ENCODE measurements at regions not wholly inside any gene's neighbourhood (a gene's known extent, or its start where the extent isn't known, plus 50 kb on each side); places are given as distances from the start of the nearest gene placed in this dataset.

DNA sequence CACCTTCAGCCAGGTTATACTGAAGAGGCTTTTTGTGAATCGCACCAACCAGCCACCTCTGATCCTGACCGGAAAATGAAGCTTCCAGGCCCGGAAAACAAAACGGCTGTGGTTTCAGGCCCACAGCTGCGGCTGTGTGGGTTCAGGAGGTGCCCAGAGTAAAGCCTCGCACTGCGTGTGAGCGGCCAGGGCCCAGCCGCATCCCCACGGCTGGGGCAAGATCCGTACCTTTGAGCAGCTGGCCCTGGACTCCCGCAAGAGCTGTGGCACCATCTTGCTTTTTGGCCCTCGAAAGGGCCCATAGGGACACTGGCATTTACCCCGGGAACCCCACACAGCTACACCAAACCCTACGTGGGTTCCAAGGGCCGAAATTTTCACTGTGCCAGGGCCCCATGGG, 63.0 kb downstream of the GLUL start:
- no peaks in the 10 kb centered on the region for H3K36me3 ChIP-seq (ENCODE audit: control insufficient read depth in 1 of 2, insufficient read depth in 2 of 2, low read length in 2 of 2)
- no peak for DNase-seq (ENCODE audit: low read depth, low spot score)
- H3K4me1 ChIP-seq (ENCODE audit: control insufficient read depth in 1 of 2, insufficient read depth in 2 of 2, low read length in 2 of 2): no peaks in the 10 kb centered on the region
- no peak overlapping the region for H3K9ac ChIP-seq (ENCODE audit: low read length)
- H3K4me3 ChIP-seq (replicated peaks in 1 of 2; ENCODE audit: low read depth in 1 of 2, low read length in 2 of 2): no peak overlapping the region
- RAD21 ChIA-PET (ENCODE audit: low non-redundant PET in 1 of 2, low total read pairs in 2 of 2, uncharacterized antibody in 2 of 2, unreplicated experiment in 2 of 2): no interaction called here
- CTCF ChIA-PET: no interaction called here
- no peaks in the 10 kb centered on the region for H3K9me2 ChIP-seq (ENCODE audit: insufficient read depth)
- ATAC-seq: no peak
- H3K27ac ChIP-seq (ENCODE audit: low read depth, low read length): no peak overlapping the region
- no peaks in the 10 kb centered on the region for H3K79me2 ChIP-seq (ENCODE audit: insufficient read depth, low read length)
- no peaks in the 10 kb centered on the region for H3K27me3 ChIP-seq (ENCODE audit: insufficient read depth, low read length)
- H4K20me1 ChIP-seq (ENCODE audit: insufficient read depth): no peaks in the 10 kb centered on the region
- POLR2A ChIA-PET: no interaction called here
- no peaks in the 10 kb centered on the region for H3K9me3 ChIP-seq (ENCODE audit: control insufficient read depth in 1 of 2, insufficient read depth in 1 of 2, low read depth in 1 of 2, low read length in 2 of 2)
- no TSS peak for BruUV-seq (replicated peaks)
- H2AFZ ChIP-seq (ENCODE audit: low read depth, low read length, poor library complexity, severe bottlenecking): no peak overlapping the region
- intact Hi-C loops (cut with micrococcal nuclease): no loop called here
- H3K4me2 ChIP-seq (ENCODE audit: low read length): no peak overlapping the region
- no peak for TF ChIP-seq ZFX (IDR thresholded peaks at IDR 0.05)
- TF ChIP-seq MAX (IDR thresholded peaks at IDR 0.05): no peak
- TF ChIP-seq POLR2AphosphoS5 (IDR thresholded peaks at IDR 0.05; ENCODE audit: low read depth, low read length): no peak
- no peak for TF ChIP-seq EZH2 (IDR thresholded peaks at IDR 0.05)
- TF ChIP-seq SRF (IDR thresholded peaks at IDR 0.05; ENCODE audit: low read depth): no peak
- TF ChIP-seq ZNF274 (IDR thresholded peaks at IDR 0.05; ENCODE audit: low read depth, low read length): no peak
- TF ChIP-seq EGR1 (IDR thresholded peaks at IDR 0.05; ENCODE audit: low read depth): no peak
- TF ChIP-seq CBX3 (IDR thresholded peaks at IDR 0.05; ENCODE audit: low read depth): no peak
- TF ChIP-seq TCF7L2 (IDR thresholded peaks at IDR 0.05; ENCODE audit: borderline replicate concordance, extremely low read depth, insufficient read depth, insufficient read length): no peak

GRCh38 chr1:182325339-182325738, 66.3 kb downstream of the GLUL start:
- CTCF ChIA-PET: no interaction called here
- intact Hi-C loops (cut with micrococcal nuclease): no loop called here
- TF ChIP-seq SP1 (IDR thresholded peaks at IDR 0.05; ENCODE audit: low read depth) (no peak), JUND (IDR thresholded peaks at IDR 0.05) (no peak), EGR1 (IDR thresholded peaks at IDR 0.05; ENCODE audit: low read depth) (no peak), SIN3A (IDR thresholded peaks at IDR 0.05; ENCODE audit: low read depth) (no peak), FOSL1 (IDR thresholded peaks at IDR 0.05; ENCODE audit: low read depth) (no peak), POLR2A (IDR thresholded peaks at IDR 0.05; ENCODE audit: borderline replicate concordance, extremely low read depth, insufficient read depth, insufficient read length) (no peak), TCF7L2 (IDR thresholded peaks at IDR 0.05; ENCODE audit: borderline replicate concordance, extremely low read depth, insufficient read depth, insufficient read length) (no peak), ELF1 (IDR thresholded peaks at IDR 0.05; ENCODE audit: borderline replicate concordance, low read depth) (no peak), EZH2phosphoT487 (IDR thresholded peaks at IDR 0.05; ENCODE audit: borderline replicate concordance) (no peak), CEBPB (IDR thresholded peaks at IDR 0.05; ENCODE audit: low read depth) (no peak), ZBTB33 (IDR thresholded peaks at IDR 0.05; ENCODE audit: extremely low read depth, insufficient replicate concordance, low read length) (no peak), CTCF (IDR thresholded peaks at IDR 0.05 in 2 of 3, conservative IDR thresholded peaks at IDR 0.05 in 1 of 3; ENCODE audit: borderline replicate concordance in 1 of 3, insufficient read depth in 1 of 3, low read depth in 2 of 3, low read length in 2 of 3) (no peak), RAD21 (IDR thresholded peaks at IDR 0.05; ENCODE audit: low read depth) (no peak)
- TF ChIP-seq, protein P1, sequence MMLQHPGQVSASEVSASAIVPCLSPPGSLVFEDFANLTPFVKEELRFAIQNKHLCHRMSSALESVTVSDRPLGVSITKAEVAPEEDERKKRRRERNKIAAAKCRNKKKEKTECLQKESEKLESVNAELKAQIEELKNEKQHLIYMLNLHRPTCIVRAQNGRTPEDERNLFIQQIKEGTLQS (IDR thresholded peaks at IDR 0.05): no peak

More at GRCh38 chr1:182325339-182325738, 66.3 kb downstream of the GLUL start:
- H3K79me2 ChIP-seq (ENCODE audit: insufficient read depth, low read length): no peaks in the 10 kb centered on the region
- H3K9ac ChIP-seq (ENCODE audit: low read length): no peak overlapping the region
- BruUV-seq (replicated peaks): no TSS peak
- no peak overlapping the region for H3K4me2 ChIP-seq (ENCODE audit: low read length)
- no peak for DNase-seq (ENCODE audit: low read depth, low spot score)
- no peaks in the 10 kb centered on the region for H3K9me3 ChIP-seq (ENCODE audit: control insufficient read depth in 1 of 2, insufficient read depth in 1 of 2, low read depth in 1 of 2, low read length in 2 of 2)
- no peak overlapping the region for H2AFZ ChIP-seq (ENCODE audit: low read depth, low read length, poor library complexity, severe bottlenecking)
- no peaks in the 10 kb centered on the region for H3K36me3 ChIP-seq (ENCODE audit: control insufficient read depth in 1 of 2, insufficient read depth in 2 of 2, low read length in 2 of 2)
- no peak for ATAC-seq
- no peaks in the 10 kb centered on the region for H3K27me3 ChIP-seq (ENCODE audit: insufficient read depth, low read length)
- H3K9me2 ChIP-seq (ENCODE audit: insufficient read depth): no peaks in the 10 kb centered on the region
- no peak overlapping the region for H3K4me3 ChIP-seq (replicated peaks in 1 of 2; ENCODE audit: low read depth in 1 of 2, low read length in 2 of 2)
- H3K4me1 ChIP-seq (ENCODE audit: control insufficient read depth in 1 of 2, insufficient read depth in 2 of 2, low read length in 2 of 2): no peaks in the 10 kb centered on the region
- ChIA-PET POLR2A (no interaction called here), RAD21 (ENCODE audit: low non-redundant PET in 1 of 2, low total read pairs in 2 of 2, uncharacterized antibody in 2 of 2, unreplicated experiment in 2 of 2) (no interaction called here)
- H3K27ac ChIP-seq (ENCODE audit: low read depth, low read length): no peak overlapping the region
- no peaks in the 10 kb centered on the region for H4K20me1 ChIP-seq (ENCODE audit: insufficient read depth)

Measured in HCT116 (cell line).